PC-9 (cell line): ENCODE measurements at regions not wholly inside any gene's neighbourhood (a gene's known extent, or its start where the extent isn't known, plus 50 kb on each side); places are given as distances from the start of the nearest gene placed in this dataset.

ENCODE experiments used
- CTCF ChIP-seq: fragments of 200-600 bp; sonication (generic); conservative IDR thresholded peaks from 2 replicates; pipeline ENCODE4 v1.6.1; 2017; ENCODE audit warnings: mixed run types, antibody characterized with exemption, mild to moderate bottlenecking, moderate library complexity
- EZH2 ChIP-seq: fragments of 200-600 bp; sonication (generic); IDR thresholded peaks from 2 replicates; pipeline ENCODE4 v1.8.0; 2017; ENCODE audit warnings: antibody characterized with exemption, low read depth

GRCh38 chr2:15856318-15856717 is 84.0 kb upstream of the MYCN start:
- TF ChIP-seq CTCF (no peak), EZH2 (no peak)
